Vagina (tissue), 2 donors: ENCODE measurements at regions not wholly inside any gene's neighbourhood (a gene's known extent, or its start where the extent isn't known, plus 50 kb on each side); places are given as distances from the start of the nearest gene placed in this dataset.

Experiments
- DNase-seq, 2 donors: peaks; one replicate each; pipeline ENCODE4 v3.0.0-alpha.2; 2017; ENCODE audit errors: extremely low spot score in 2 of 2
- H3K27ac ChIP-seq: fragments of 200-600 bp; sonication (generic); one replicate; pipeline ENCODE4 v1.5.1; 2019
- H3K27me3 ChIP-seq: fragments of 200-600 bp; sonication (generic); one replicate; pipeline ENCODE4 v1.5.1; 2019
- H3K36me3 ChIP-seq, 2 donors: fragments of 200-600 bp; sonication (generic); one replicate each; pipeline ENCODE4 v1.5.1; 2017 to 2019
- H3K4me1 ChIP-seq: fragments of 200-600 bp; sonication (generic); one replicate; pipeline ENCODE4 v1.5.1; 2019
- H3K4me3 ChIP-seq, 2 donors: fragments of 200-600 bp; sonication (generic); 1 replicate in 1 of 2; 2 replicates in 1 of 2; pipeline ENCODE4 v1.5.1; 2016 to 2019
- H3K9me3 ChIP-seq: fragments of 200-600 bp; sonication (generic); one replicate; pipeline ENCODE4 v1.5.1; 2019
- POLR2A ChIP-seq, 2 donors: fragments of 450-650 bp; IDR thresholded peaks; one replicate each; pipeline ENCODE4 v1.6.1; 2017; ENCODE audit warnings: antibody characterized with exemption in 2 of 2, mild to moderate bottlenecking in 2 of 2, moderate library complexity in 2 of 2
- POLR2AphosphoS5 ChIP-seq, 2 donors: sonication (generic); formaldehyde crosslinking; IDR thresholded peaks; one replicate each; pipeline ENCODE4 v1.9.0; 2017; ENCODE audit warnings: antibody characterized with exemption in 2 of 2, mild to moderate bottlenecking in 2 of 2, low read depth in 1 of 2; ENCODE audit not compliant: insufficient read depth in 1 of 2
- intact Hi-C: fragments of 100-400 bp; cut with DNase I; formaldehyde crosslinking; loops from one replicate; pipeline ENCODE4 v1.15.1; 2023
- TF ChIP-seq, protein P1 (sequence below), 3 experiments: fragments of 450-650 bp in 2 of 3; fragments of 200-600 bp in 1 of 3; sonication (generic) in 1 of 3; IDR thresholded peaks; one replicate each; pipeline ENCODE4 v1.5.1; 2017 to 2019; ENCODE audit warnings: antibody characterized with exemption in 3 of 3, mild to moderate bottlenecking in 2 of 3, moderate library complexity in 2 of 3

DNA sequence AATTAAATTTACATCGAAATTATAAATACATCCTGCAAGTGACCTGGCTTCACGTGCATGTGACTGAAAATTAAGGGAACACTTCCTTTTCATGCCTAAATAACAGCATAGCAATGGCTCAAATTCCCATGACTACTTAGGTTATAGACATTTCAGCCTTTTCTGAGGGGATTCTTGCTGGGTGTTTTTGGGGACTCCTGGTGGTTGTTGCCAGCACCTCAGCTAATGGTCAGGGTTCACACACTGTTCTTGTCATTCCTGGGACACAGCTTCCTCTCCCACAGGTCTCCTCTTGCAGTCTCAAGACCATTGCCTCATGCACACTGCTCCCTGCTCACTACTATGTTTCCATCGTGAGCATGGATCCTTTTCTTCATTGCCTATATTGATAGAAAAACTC, 148.9 kb upstream of the GLI3 start:
- Histone ChIP-seq H3K27ac (no peak overlapping the region), H3K9me3 (no peaks in the 10 kb centered on the region), H3K27me3 (no peaks in the 10 kb centered on the region), H3K36me3 (no peaks in the 10 kb centered on the region), H3K4me3 (no peak overlapping the region), H3K4me1 (no peaks in the 10 kb centered on the region)
- intact Hi-C loops = no loop called here
- no peak for TF ChIP-seq POLR2AphosphoS5 (IDR thresholded peaks at IDR 0.05; ENCODE audit: insufficient read depth in 1 of 2, low read depth in 1 of 2)
- no peak for TF ChIP-seq POLR2A (IDR thresholded peaks at IDR 0.05)
- TF ChIP-seq, protein P1, sequence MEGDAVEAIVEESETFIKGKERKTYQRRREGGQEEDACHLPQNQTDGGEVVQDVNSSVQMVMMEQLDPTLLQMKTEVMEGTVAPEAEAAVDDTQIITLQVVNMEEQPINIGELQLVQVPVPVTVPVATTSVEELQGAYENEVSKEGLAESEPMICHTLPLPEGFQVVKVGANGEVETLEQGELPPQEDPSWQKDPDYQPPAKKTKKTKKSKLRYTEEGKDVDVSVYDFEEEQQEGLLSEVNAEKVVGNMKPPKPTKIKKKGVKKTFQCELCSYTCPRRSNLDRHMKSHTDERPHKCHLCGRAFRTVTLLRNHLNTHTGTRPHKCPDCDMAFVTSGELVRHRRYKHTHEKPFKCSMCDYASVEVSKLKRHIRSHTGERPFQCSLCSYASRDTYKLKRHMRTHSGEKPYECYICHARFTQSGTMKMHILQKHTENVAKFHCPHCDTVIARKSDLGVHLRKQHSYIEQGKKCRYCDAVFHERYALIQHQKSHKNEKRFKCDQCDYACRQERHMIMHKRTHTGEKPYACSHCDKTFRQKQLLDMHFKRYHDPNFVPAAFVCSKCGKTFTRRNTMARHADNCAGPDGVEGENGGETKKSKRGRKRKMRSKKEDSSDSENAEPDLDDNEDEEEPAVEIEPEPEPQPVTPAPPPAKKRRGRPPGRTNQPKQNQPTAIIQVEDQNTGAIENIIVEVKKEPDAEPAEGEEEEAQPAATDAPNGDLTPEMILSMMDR (IDR thresholded peaks at IDR 0.05) = no peak
- no peak for DNase-seq

DNA sequence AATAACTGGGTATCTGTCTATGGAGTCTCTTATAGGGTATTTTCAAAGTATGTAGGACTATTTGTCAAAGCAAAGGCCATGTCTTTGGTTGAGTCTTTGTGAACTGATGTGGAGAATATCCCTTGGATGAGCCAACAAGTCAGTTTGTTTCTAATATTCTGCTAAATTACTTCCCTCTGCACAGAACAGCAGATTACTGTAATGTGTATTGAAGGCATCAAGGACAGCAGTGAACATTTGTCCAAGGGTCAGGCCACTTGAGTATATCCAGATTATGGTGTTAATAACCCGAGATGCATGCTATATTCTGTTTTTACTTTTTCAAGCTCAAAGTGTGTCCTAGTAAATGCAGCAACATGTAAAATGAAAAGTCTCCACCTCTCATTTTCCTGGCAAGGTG, 144.2 kb upstream of the GLI3 start:
- Histone ChIP-seq H3K27ac (no peak overlapping the region), H3K4me3 (no peak overlapping the region), H3K36me3 (no peaks in the 10 kb centered on the region), H3K27me3 (no peaks in the 10 kb centered on the region), H3K9me3 (no peaks in the 10 kb centered on the region), H3K4me1 (no peaks in the 10 kb centered on the region)
- intact Hi-C loops = no loop called here
- TF ChIP-seq POLR2A (IDR thresholded peaks at IDR 0.05) = no peak
- TF ChIP-seq, protein P1 (IDR thresholded peaks at IDR 0.05) = no peak
- no peak for TF ChIP-seq POLR2AphosphoS5 (IDR thresholded peaks at IDR 0.05; ENCODE audit: insufficient read depth in 1 of 2, low read depth in 1 of 2)
- no peak for DNase-seq

DNA sequence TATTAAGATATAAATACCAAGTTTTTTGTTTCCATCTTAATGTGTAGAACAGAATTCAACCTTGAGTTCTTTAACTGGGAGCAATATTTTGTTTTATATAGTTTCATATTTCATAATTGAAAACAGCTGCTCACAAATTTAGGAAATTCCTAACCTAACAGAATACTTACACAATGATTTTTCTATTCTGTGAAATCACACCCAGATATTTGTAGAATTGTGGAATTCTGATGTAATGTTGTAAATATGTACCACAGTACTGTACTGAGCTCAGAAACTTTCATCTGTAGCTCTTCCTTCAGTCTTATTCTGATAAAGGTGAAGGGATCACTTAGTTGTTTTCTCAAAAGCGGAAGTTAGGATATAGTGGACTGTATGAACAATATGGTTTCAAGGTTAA, 143.4 kb upstream of the GLI3 start:
- no peak overlapping the region for H3K4me3 ChIP-seq
- H3K4me1 ChIP-seq = no peaks in the 10 kb centered on the region
- intact Hi-C loops = no loop called here
- TF ChIP-seq, protein P1 (IDR thresholded peaks at IDR 0.05) = no peak
- TF ChIP-seq POLR2A (IDR thresholded peaks at IDR 0.05) (no peak), POLR2AphosphoS5 (IDR thresholded peaks at IDR 0.05; ENCODE audit: insufficient read depth in 1 of 2, low read depth in 1 of 2) (no peak)
- H3K36me3 ChIP-seq = no peaks in the 10 kb centered on the region
- no peak for DNase-seq
- no peaks in the 10 kb centered on the region for H3K27me3 ChIP-seq
- H3K9me3 ChIP-seq = no peaks in the 10 kb centered on the region
- H3K27ac ChIP-seq = no peak overlapping the region

DNA sequence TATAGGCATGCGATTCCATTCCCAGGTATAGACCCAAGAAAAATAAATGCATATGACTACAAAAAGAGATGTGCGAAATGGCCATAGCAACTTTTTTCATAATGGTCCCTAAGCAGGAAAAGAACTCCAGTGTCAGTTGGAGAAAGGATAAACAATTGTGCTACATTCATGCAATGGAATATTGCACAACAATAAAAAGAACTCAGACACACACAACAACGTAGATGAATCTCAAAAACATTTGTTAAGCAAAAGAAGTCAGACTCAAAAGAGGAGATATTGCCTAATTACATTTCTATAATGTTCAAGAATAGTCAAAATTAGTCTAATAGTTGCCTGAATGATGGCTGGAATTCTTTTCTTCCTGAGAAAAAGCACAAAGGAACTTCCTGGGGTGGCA, 141.1 kb upstream of the GLI3 start:
- H3K9me3 ChIP-seq = no peaks in the 10 kb centered on the region
- no peak for TF ChIP-seq POLR2A (IDR thresholded peaks at IDR 0.05)
- TF ChIP-seq POLR2AphosphoS5 (IDR thresholded peaks at IDR 0.05; ENCODE audit: insufficient read depth in 1 of 2, low read depth in 1 of 2) = no peak
- TF ChIP-seq, protein P1 (IDR thresholded peaks at IDR 0.05) = no peak
- H3K4me3 ChIP-seq = no peak overlapping the region
- intact Hi-C loops = no loop called here
- no peak for DNase-seq
- H3K27ac ChIP-seq = no peak overlapping the region
- H3K27me3 ChIP-seq = no peaks in the 10 kb centered on the region
- H3K4me1 ChIP-seq = no peaks in the 10 kb centered on the region
- no peaks in the 10 kb centered on the region for H3K36me3 ChIP-seq

DNA sequence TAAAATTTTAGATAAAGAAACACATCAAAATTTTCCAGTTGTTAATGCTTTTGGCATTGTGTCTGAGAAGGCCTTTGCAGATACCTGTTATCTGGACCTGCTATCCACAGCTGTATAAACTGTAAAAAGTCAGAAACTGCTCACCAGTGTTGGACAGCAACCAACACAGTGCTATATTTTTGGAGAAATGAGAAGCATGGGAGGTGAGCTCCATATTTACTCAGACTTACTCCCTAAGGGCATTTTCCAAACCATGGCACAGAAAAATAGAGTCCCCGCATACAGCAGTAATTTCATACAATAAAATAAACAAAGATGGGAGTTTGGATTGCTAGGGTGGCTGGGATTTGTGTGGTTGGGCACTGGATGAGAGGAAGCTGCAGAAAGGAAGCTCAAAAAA, 136.3 kb upstream of the GLI3 start:
- Histone ChIP-seq H3K4me1 (no peaks in the 10 kb centered on the region), H3K27ac (no peak overlapping the region), H3K4me3 (no peak overlapping the region), H3K9me3 (no peaks in the 10 kb centered on the region), H3K36me3 (no peaks in the 10 kb centered on the region), H3K27me3 (no peaks in the 10 kb centered on the region)
- no peak for DNase-seq
- intact Hi-C loops = no loop called here
- TF ChIP-seq, protein P1 (IDR thresholded peaks at IDR 0.05) = no peak
- TF ChIP-seq POLR2A (IDR thresholded peaks at IDR 0.05) = no peak
- TF ChIP-seq POLR2AphosphoS5 (IDR thresholded peaks at IDR 0.05; ENCODE audit: insufficient read depth in 1 of 2, low read depth in 1 of 2) = no peak
